HG02623 (cell line): ENCODE measurements at regions not wholly inside any gene's neighbourhood (a gene's known extent, or its start where the extent isn't known, plus 50 kb on each side); places are given as distances from the start of the nearest gene placed in this dataset.
"Not testable (repeated sequence)": the region's sequence is repeated elsewhere in the genome, so short reads cannot be mapped to it uniquely, and the experiment has no call there.

ENCODE experiments used
- ATAC-seq: cut with Tn5 transposase; IDR thresholded peaks from one replicate; pipeline ENCODE4 v1.9.1; 2021; ENCODE audit warnings: moderate library complexity; ENCODE audit not compliant: unreplicated experiment

- no peak for ATAC-seq
Measured at GRCh38 chr13:33548069-33548468, 262.5 kb upstream of the STARD13 start.

DNA sequence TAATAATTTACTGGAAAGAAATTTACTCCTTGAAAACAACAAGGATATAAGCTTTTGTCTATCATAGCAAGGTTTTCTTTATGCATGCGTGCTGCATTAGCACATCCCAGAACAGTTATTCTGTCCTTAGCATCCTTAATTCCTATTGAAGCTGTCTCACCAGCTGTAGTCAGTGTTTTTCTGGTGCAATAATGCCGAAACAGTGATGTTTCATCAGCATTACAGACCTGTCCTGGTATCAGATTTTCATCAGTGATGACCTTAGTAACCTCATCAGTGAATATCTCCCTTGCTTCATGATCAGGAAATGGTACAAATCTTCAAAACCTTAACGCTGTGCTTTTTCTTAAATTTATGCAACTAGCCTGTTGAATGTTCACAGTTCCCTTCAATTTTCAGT, 264.7 kb upstream of the STARD13 start:
- no peak for ATAC-seq

DNA sequence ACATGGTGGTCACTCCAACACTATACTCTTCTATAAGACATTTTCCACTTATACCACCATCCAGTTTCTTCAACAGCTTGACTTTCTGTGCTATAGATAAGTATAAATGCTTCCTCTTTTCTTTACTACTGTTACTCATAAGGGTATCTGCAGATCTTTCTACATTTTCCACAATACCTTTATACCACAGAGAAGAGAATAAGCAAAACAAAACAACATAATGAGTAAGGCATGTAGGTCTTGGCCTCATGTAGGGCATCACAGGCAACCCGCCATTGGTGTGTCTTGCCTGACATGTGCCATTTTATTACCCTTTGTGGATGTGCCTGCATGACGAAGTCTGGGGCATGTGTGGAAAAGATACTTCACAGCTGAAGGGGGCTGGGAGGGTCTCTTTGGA, 265.3 kb upstream of the STARD13 start:
- peak; percentile 50 for ATAC-seq

DNA sequence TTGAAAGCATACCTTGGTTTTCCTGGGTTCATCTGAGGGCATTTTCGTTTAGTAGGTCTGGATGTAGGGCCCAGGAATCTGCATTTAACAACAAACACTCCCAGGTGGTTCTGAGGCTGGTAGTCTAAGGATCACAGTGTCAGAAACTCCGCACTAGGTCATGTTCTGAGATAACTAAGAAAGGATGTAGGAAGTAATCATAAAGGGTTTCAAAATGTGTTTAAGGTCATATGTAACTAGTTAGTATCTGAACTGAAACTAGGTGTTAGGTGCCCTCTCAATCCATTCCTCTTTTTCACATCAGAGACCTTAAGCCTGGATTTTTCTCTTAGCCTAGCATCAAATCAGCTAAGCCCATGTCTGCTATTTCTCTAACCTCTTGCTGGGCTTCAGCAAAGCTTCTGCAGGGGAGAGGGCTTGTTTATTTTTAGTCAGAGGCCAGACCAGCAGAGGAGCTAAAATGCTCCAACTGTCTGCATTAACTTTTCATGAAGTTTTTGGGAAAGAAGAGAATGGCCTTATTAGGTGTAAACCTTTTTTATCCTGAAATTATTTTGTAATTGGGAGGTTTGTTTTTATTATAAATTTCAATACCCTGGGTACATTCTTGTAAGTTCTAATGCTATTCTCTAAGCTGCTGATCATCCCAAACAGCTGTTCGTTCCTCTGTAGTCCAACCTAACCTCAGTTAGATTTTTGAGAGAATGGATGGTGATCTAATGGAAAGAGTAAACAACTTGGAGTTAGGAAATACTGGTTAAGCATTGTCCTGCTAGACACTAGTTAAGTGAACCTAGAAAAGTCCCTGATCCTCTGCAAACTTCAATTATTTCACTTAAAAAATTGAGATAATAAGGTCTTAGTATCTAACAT, 262.8 kb upstream of the RFC3 start:
- ATAC-seq, result peak; percentile 80

DNA sequence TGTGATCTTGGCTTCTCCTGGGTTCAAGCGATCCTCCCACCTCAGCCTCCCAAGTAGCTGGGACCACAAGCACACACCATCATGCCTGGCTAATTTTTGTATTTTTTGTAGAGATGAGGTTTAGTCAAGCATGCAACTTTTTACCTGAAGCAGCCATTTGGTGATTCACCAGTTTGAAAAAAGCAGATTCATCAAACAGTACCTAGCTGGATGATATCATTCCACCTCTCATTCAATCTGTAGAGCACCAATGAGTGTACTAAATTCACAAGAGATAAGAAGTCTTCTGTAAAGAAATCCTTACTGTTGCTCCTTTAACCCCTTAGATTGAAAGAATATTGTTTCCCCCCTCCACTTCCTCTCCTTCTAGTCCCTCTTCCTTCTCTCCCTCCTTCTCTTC, 261.1 kb upstream of the RFC3 start:
- ATAC-seq, result no peak

- ATAC-seq, result no peak
Measured at GRCh38 chr13:33560726-33561125, 257.2 kb upstream of the RFC3 start.

DNA sequence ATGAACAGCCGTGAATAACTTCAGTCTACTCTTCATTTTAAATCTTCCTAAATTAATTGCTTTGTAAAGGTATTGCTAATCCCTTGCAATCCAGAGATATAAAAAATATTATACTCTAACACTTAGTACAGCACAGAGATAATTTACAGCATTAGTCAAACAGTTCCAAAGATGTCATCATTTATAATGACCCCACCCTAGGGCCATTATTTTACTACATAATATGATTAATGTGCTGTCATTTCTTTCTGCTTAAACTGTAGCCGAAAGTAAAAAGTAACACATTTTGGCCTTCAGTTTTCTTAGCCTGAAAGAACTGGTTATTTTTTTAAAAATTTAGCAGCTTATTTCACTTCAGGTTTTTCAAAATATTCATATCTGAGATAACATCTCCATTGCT, 256.3 kb upstream of the RFC3 start:
- no peak for ATAC-seq

DNA sequence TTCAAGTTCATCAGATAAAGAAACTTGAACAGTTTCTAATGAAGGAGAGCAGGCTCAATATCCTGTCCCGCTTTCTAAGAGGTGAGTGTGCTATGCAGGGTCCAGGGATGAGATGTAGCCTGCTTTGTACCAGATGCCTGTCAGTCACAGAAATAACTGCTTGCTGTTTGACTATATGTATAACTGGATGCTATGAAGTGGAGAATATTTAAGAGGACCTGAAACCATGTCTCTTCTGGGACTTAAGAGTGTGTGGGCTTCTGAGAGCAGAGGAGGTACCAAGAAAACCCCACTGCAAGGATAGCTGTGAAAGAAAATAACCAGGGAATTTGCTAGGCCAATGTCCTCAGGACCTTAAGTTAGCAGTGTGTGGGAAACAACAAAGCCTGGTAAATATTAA, 246.3 kb upstream of the RFC3 start:
- ATAC-seq, result peak; percentile 83

GRCh38 chr13:33572322-33572721, 245.6 kb upstream of the RFC3 start:
- not testable (repeated sequence) for ATAC-seq

- peak; percentile 38 for ATAC-seq
Measured at GRCh38 chr13:33575378-33575777, 242.6 kb upstream of the RFC3 start.

GRCh38 chr13:33577007-33577406, 240.9 kb upstream of the RFC3 start:
- ATAC-seq, result no peak

- no peak for ATAC-seq
Measured at GRCh38 chr13:33578786-33579185, 239.2 kb upstream of the RFC3 start.

DNA sequence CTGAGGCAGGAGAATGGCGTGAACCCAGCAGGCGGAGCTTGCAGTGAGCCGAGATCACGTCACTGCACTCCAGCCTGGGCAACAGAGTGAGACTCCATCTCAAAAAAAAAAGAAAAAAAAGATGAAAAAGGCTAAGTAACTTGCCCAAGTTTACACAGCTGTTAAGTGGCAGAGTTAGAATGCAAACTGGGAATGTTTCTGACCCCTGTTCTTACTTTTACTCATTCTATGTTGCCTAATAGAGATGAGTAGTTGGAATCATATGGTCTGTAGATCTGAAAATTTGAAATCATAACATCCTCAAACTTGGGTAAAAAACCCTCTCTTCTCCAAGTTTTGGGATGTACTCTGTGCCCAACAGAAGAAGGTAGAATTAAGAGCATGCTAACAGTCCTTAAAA, 235.8 kb upstream of the RFC3 start:
- ATAC-seq, result no peak

GRCh38 chr13:33583398-33583797, 234.6 kb upstream of the RFC3 start:
- no peak for ATAC-seq

- no peak for ATAC-seq
Measured at GRCh38 chr13:33590936-33591335, 227.0 kb upstream of the RFC3 start.

DNA sequence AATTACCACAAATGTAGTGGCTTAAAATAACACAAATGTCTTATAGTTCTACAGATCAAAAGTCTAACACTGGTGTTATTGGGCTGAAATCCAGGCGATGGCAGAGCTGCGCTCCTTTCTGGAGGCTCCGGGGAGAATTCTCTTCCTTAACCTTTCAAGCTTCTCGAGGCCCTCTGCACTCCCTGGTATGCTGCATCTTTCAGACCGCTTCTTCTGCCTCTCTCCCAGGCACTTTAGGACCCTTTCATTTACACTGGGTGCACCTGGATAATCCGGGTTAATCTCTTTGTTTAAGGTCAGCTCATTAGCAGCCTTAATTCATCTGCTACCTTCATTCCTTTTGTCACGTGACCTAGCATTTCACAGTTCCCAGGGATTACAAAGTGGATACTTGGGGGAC, 211.3 kb upstream of the RFC3 start:
- ATAC-seq, result no peak

DNA sequence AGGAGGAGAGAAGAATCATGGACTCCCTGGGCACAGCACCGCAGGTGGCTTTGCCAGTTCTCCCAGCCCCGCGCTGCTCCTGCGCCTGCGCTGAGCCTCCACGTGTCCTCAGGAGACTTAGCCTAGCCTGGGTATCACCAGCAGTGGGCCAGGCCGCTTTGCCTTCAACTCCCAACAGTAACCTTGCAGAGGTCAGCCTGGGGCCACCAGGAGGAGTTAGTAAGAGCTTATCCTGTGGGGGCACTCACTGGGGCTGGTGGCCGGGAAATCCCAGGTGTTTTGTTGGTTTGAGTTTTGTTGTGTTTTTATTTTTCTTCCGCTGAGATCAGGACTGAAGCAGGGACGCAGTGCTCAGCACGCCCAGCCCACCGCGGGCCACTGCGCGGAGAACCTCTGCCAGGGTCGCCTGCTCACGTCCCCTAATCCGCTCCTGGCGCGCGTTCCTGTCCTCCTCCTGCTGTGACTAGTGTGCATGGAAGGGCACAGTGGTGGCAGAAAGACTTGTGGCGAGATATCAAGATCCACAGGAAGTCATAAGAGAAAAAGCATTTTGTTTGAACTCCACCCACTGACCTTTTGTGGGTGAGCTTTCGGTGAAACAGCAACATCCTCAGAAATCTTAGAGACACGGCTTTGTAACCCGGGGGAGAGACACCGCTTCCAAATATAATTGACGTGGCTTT, 207.4 kb upstream of the RFC3 start:
- ATAC-seq, result no peak

GRCh38 chr13:33611121-33611805, 206.7 kb upstream of the RFC3 start:
- no peak for ATAC-seq

- peak; percentile 68 for ATAC-seq
Measured at GRCh38 chr13:33612641-33613638, 205.0 kb upstream of the RFC3 start.

- ATAC-seq, result no peak
Measured at GRCh38 chr13:33615436-33615835, 202.5 kb upstream of the RFC3 start.

DNA sequence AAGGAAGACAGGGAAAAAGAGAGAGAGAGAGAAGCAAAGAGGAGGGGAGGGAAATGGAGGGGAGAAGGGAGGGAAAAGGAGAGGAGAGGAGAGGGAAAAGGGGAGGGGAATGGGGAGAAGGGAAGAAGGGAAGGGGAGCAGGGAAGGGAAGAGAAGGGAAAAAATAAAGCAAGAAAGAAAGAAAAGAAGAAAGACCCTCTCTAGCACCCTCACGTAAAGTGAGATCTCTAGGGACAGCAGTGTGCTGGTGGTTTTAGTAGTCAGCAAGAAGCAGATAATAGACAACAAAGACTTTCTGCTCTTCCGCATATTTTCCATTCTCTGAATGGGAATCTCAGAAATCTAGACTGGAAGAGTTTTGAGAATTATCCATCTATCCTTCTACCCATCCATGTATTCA, 201.8 kb upstream of the RFC3 start:
- no peak for ATAC-seq
